ENCODE measurements at regions not wholly inside any gene's neighbourhood (a gene's known extent, or its start where the extent isn't known, plus 50 kb on each side); places are given as distances from the start of the nearest gene placed in this dataset.

DNA sequence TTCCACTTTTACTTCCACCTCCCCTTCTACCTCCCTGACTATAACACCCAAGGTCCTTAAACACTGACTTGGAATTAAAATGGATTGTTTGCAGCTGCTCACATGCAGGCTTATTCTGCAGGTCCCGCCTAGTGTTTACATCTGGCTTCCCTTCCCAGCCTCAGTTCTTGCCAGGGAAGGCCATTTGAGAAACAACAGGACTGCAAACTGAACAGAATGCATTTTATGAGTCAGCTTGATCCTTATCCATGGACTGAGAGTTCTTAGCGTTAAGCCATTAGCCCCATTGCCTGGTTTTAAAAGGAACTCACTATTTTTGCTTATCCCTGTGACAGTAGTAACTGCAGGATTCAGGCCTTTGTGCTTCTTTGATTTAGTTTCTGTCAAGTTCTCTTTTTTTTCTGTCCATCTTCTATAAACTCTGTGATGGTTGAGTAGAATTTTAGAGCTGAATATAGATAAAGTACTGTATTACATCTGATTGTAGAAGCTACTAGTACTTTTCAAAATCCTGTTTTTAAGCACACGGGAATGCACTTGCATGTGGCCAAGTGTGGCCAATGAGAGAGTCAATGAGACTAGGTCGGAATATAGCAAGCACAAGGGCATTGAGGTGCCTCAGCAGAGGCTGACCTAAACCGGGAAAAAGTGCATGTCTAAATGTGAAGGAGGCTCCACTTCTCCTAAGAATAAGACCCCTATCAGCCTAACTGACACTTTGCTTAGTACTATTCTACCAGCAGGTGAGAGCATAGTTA lies 106.4 kb downstream of the TUSC7 start (continued):
- TF ChIP-seq, protein P1, sequence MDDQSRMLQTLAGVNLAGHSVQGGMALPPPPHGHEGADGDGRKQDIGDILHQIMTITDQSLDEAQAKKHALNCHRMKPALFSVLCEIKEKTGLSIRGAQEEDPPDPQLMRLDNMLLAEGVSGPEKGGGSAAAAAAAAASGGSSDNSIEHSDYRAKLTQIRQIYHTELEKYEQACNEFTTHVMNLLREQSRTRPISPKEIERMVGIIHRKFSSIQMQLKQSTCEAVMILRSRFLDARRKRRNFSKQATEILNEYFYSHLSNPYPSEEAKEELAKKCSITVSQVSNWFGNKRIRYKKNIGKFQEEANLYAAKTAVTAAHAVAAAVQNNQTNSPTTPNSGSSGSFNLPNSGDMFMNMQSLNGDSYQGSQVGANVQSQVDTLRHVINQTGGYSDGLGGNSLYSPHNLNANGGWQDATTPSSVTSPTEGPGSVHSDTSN (IDR thresholded peaks at IDR 0.05), result peak; percentile 90
- TF ChIP-seq RCOR1 (IDR thresholded peaks at IDR 0.05; ENCODE audit: low read length) (peak; percentile 72), GABPA (IDR thresholded peaks at IDR 0.05; ENCODE audit: low read depth) (no peak), TAF1 (IDR thresholded peaks at IDR 0.05; ENCODE audit: borderline replicate concordance, low read depth, low read length) (0 out of 2 replicates have a peak, but pooled peaks have one; percentile 27), FOSL2 (IDR thresholded peaks at IDR 0.05; ENCODE audit: borderline replicate concordance, low read depth) (peak; percentile 86), NRF1 (IDR thresholded peaks at IDR 0.05; ENCODE audit: low read depth, low read length) (no peak), GATA2 (CRISPR knock-in tag; IDR thresholded peaks at IDR 0.05) (peak; percentile 93), RXRA (IDR thresholded peaks at IDR 0.05; ENCODE audit: borderline replicate concordance, low read depth) (no peak; the same call in 1 of the 2 replicates), TCF12 (IDR thresholded peaks at IDR 0.05) (peak; percentile 99), RFX5 (IDR thresholded peaks at IDR 0.05; ENCODE audit: low read length) (no peak), MEF2A (IDR thresholded peaks at IDR 0.05; ENCODE audit: borderline replicate concordance, low read depth) (peak; percentile 28; the same call in 1 of the 2 replicates), TEAD4 (IDR thresholded peaks at IDR 0.05; ENCODE audit: borderline replicate concordance, insufficient read depth) (peak; percentile 79; the same call in 1 of the 2 replicates)
- TF ChIP-seq, protein P2, sequence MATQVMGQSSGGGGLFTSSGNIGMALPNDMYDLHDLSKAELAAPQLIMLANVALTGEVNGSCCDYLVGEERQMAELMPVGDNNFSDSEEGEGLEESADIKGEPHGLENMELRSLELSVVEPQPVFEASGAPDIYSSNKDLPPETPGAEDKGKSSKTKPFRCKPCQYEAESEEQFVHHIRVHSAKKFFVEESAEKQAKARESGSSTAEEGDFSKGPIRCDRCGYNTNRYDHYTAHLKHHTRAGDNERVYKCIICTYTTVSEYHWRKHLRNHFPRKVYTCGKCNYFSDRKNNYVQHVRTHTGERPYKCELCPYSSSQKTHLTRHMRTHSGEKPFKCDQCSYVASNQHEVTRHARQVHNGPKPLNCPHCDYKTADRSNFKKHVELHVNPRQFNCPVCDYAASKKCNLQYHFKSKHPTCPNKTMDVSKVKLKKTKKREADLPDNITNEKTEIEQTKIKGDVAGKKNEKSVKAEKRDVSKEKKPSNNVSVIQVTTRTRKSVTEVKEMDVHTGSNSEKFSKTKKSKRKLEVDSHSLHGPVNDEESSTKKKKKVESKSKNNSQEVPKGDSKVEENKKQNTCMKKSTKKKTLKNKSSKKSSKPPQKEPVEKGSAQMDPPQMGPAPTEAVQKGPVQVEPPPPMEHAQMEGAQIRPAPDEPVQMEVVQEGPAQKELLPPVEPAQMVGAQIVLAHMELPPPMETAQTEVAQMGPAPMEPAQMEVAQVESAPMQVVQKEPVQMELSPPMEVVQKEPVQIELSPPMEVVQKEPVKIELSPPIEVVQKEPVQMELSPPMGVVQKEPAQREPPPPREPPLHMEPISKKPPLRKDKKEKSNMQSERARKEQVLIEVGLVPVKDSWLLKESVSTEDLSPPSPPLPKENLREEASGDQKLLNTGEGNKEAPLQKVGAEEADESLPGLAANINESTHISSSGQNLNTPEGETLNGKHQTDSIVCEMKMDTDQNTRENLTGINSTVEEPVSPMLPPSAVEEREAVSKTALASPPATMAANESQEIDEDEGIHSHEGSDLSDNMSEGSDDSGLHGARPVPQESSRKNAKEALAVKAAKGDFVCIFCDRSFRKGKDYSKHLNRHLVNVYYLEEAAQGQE (IDR thresholded peaks at IDR 0.05; ENCODE audit: low read depth, low read length), result 0 out of 2 replicates have a peak, but pooled peaks have one; percentile 11
- TF ChIP-seq, protein P3, sequence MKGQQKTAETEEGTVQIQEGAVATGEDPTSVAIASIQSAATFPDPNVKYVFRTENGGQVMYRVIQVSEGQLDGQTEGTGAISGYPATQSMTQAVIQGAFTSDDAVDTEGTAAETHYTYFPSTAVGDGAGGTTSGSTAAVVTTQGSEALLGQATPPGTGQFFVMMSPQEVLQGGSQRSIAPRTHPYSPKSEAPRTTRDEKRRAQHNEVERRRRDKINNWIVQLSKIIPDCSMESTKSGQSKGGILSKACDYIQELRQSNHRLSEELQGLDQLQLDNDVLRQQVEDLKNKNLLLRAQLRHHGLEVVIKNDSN (IDR thresholded peaks at IDR 0.05; ENCODE audit: borderline replicate concordance, low read depth), result no peak

DNA sequence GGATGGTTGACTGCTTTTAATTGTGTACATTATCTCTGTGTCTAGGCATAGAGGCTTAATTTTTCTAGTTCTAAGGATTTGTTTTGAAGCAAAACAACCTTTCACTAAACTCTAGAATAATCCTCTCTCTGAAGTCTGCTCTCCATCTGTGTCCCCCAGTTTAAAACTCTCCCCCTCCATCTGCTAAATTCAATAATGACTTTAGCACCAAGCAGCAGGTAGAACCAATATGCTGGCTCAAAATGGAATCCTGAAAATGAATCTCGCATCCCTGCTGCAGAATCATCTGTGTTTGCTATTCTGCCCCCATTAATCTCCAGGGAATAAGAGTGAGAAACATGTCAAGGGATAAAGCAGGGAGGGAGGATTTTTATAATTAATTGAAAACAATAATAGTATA lies 111.8 kb downstream of the TUSC7 start:
- Histone ChIP-seq H3K9me2 (no peaks in the 10 kb centered on the region), H3K4me1 (ENCODE audit: control insufficient read depth in 1 of 2, insufficient read depth in 2 of 2, low read depth in 1 of 2, low read length in 1 of 2) (peaks cover 8 to 13% of the 10 kb centered on the region in 2 experiments; a peak in 3 of 4 replicates), H3K4me3 (ENCODE audit: low read depth in 2 of 2, low read length in 1 of 2) (no peak overlapping the region), H3K9me3 (no peaks in the 10 kb centered on the region), H3K9ac (no peak overlapping the region), H3K79me2 (ENCODE audit: insufficient read depth) (no peaks in the 10 kb centered on the region), H4K20me1 (ENCODE audit: insufficient read depth) (no peaks in the 10 kb centered on the region), H3K27me3 (ENCODE audit: insufficient read depth) (no peaks in the 10 kb centered on the region), H3K36me3 (replicated peaks in 1 of 2; ENCODE audit: control insufficient read depth in 1 of 2, insufficient read depth in 2 of 2, low read length in 1 of 2) (no peaks in the 10 kb centered on the region), H2AFZ (ENCODE audit: low read depth) (no peak overlapping the region), H3K4me2 (no peak overlapping the region), H3F3A (replicated peaks; ENCODE audit: insufficient read depth) (no peaks in the 10 kb centered on the region), H3K27ac (ENCODE audit: low read depth in 2 of 2, low read length in 1 of 2) (no peak overlapping the region)
- POLR2A ChIA-PET, result no interaction called here
- WGBS (ENCODE audit: low lambda C conversion rate), result 92% methylated on average over 1 of the region's 1 CpG
- no peak for TF ChIP-seq RAD21 (IDR thresholded peaks at IDR 0.05; ENCODE audit: low read length)
- no peak for TF ChIP-seq MXI1 (IDR thresholded peaks at IDR 0.05; ENCODE audit: low read depth, low read length)
- TF ChIP-seq RXRA (IDR thresholded peaks at IDR 0.05; ENCODE audit: borderline replicate concordance, low read depth), result no peak
- TF ChIP-seq TEAD4 (IDR thresholded peaks at IDR 0.05; ENCODE audit: borderline replicate concordance, insufficient read depth), result no peak
- no peak for TF ChIP-seq FOXM1 (IDR thresholded peaks at IDR 0.05; ENCODE audit: low read depth)
- no peak for TF ChIP-seq TCF12 (IDR thresholded peaks at IDR 0.05)
- TF ChIP-seq, protein P4, sequence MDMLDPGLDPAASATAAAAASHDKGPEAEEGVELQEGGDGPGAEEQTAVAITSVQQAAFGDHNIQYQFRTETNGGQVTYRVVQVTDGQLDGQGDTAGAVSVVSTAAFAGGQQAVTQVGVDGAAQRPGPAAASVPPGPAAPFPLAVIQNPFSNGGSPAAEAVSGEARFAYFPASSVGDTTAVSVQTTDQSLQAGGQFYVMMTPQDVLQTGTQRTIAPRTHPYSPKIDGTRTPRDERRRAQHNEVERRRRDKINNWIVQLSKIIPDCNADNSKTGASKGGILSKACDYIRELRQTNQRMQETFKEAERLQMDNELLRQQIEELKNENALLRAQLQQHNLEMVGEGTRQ (IDR thresholded peaks at IDR 0.05; ENCODE audit: borderline replicate concordance, low read depth, low read length), result no peak
- no peak for TF ChIP-seq TAF1 (IDR thresholded peaks at IDR 0.05; ENCODE audit: borderline replicate concordance, low read depth, low read length)
- CTCF ChIA-PET, result interaction anchor here (1.7 kb wide), 1 partner anchor 51 kb away, joined by 7 read pairs; no protein-coding TSS in a partner anchor
- DNase-seq, result no peak
